ENCODE measurements at regions not wholly inside any gene's neighbourhood (a gene's known extent, or its start where the extent isn't known, plus 50 kb on each side); places are given as distances from the start of the nearest gene placed in this dataset.

DNA sequence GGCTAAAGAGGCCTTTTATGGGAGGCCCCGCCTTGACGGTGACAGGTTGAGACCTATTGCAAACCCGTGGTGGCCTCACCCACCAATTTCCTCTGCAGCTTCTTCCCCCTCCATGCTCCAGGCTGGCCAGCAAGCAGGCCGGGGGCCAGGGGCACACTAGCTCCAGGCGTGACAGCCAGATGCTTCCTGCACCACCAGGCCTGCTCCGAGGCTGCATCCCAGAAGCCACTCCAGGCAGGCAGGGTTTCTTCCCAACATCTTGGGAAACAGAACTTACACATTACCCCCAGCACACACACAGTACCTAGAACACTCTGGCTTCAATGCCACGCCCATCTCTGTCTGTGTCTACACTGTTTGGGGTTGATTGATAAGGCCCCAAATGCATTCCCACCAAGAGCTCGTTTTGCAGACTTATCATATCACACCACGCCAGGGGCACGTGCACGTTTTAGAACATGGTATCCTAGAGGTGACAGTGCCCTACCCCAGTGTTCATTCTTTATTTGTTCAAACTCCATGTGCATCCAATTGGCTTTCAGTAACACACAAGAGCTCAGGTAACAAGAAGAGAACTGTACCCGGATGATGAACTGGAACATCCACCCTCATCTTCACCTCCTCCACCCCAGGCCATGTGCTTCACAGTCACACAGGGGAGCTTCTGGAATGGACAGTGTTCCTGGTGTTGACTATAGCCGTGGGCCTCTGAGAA, 221.4 kb upstream of the RREB1 start (continued):
- TF ChIP-seq, protein P1, sequence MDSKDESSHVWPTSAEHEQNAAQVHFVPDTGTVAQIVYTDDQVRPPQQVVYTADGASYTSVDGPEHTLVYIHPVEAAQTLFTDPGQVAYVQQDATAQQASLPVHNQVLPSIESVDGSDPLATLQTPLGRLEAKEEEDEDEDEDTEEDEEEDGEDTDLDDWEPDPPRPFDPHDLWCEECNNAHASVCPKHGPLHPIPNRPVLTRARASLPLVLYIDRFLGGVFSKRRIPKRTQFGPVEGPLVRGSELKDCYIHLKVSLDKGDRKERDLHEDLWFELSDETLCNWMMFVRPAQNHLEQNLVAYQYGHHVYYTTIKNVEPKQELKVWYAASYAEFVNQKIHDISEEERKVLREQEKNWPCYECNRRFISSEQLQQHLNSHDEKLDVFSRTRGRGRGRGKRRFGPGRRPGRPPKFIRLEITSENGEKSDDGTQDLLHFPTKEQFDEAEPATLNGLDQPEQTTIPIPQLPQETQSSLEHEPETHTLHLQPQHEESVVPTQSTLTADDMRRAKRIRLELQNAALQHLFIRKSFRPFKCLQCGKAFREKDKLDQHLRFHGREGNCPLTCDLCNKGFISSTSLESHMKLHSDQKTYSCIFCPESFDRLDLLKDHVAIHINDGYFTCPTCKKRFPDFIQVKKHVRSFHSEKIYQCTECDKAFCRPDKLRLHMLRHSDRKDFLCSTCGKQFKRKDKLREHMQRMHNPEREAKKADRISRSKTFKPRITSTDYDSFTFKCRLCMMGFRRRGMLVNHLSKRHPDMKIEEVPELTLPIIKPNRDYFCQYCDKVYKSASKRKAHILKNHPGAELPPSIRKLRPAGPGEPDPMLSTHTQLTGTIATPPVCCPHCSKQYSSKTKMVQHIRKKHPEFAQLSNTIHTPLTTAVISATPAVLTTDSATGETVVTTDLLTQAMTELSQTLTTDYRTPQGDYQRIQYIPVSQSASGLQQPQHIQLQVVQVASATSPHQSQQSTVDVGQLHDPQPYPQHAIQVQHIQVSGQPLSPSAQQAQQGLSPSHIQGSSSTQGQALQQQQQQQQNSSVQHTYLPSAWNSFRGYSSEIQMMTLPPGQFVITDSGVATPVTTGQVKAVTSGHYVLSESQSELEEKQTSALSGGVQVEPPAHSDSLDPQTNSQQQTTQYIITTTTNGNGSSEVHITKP (IDR thresholded peaks at IDR 0.05; ENCODE audit: partially characterized antibody), result peak; percentile 26
- TF ChIP-seq CBFA2T2 (conservative IDR thresholded peaks at IDR 0.05) (peak; percentile 82), TEAD1 (CRISPR knock-in tag; IDR thresholded peaks at IDR 0.05) (0 out of 4 replicates have a peak, but pooled peaks of 1 of the 2 experiments have one; percentile 10), DPF2 (IDR thresholded peaks at IDR 0.05) (peak; percentile 77), STAT5A (IDR thresholded peaks at IDR 0.05; ENCODE audit: borderline replicate concordance, low read length) (peak; percentile 37; the same call in 1 of the 2 replicates), TAL1 (IDR thresholded peaks at IDR 0.05) (peak; percentile 73), SMARCC2 (IDR thresholded peaks at IDR 0.05; ENCODE audit: low read depth) (peak; percentile 33; the same call in 1 of the 2 replicates), TCF3 (CRISPR knock-in tag; IDR thresholded peaks at IDR 0.05) (peak; percentile 86), NR4A1 (CRISPR knock-in tag; IDR thresholded peaks at IDR 0.05) (0 out of 2 replicates have a peak, but pooled peaks have one; percentile 9), NR4A1 (tag; IDR thresholded peaks at IDR 0.05) (peak; percentile 91), E2F6 (IDR thresholded peaks at IDR 0.05; ENCODE audit: borderline replicate concordance in 1 of 2, extremely low read depth in 1 of 2, insufficient read depth in 1 of 2, insufficient read length in 1 of 2, low read depth in 1 of 2, low read length in 1 of 2, poor library complexity in 1 of 2, severe bottlenecking in 1 of 2) (peak; percentile 98), ZNF280A (IDR thresholded peaks at IDR 0.05; ENCODE audit: low read depth, partially characterized antibody) (no peak), IFI16 (CRISPR knock-in tag; IDR thresholded peaks at IDR 0.05) (peak; percentile 66; the same call in 1 of the 2 replicates)
- TF ChIP-seq, protein P2, sequence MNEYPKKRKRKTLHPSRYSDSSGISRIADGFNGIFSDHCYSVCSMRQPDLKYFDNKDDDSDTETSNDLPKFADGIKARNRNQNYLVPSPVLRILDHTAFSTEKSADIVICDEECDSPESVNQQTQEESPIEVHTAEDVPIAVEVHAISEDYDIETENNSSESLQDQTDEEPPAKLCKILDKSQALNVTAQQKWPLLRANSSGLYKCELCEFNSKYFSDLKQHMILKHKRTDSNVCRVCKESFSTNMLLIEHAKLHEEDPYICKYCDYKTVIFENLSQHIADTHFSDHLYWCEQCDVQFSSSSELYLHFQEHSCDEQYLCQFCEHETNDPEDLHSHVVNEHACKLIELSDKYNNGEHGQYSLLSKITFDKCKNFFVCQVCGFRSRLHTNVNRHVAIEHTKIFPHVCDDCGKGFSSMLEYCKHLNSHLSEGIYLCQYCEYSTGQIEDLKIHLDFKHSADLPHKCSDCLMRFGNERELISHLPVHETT (CRISPR knock-in tag; conservative IDR thresholded peaks at IDR 0.05 in 1 of 2, IDR thresholded peaks at IDR 0.05 in 1 of 2), result peak in 1 of 2 experiments; percentile 52; a peak in 2 of 4 replicates
- TF ChIP-seq, protein P3, sequence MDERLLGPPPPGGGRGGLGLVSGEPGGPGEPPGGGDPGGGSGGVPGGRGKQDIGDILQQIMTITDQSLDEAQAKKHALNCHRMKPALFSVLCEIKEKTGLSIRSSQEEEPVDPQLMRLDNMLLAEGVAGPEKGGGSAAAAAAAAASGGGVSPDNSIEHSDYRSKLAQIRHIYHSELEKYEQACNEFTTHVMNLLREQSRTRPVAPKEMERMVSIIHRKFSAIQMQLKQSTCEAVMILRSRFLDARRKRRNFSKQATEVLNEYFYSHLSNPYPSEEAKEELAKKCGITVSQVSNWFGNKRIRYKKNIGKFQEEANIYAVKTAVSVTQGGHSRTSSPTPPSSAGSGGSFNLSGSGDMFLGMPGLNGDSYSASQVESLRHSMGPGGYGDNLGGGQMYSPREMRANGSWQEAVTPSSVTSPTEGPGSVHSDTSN (CRISPR knock-in tag; IDR thresholded peaks at IDR 0.05; ENCODE audit: low read depth), result no peak
- TF ChIP-seq, protein P3 (tag; conservative IDR thresholded peaks at IDR 0.05; ENCODE audit: low read depth), result peak; percentile 65

All from K562 (cell line).